ENCODE measurements at regions not wholly inside any gene's neighbourhood (a gene's known extent, or its start where the extent isn't known, plus 50 kb on each side); places are given as distances from the start of the nearest gene placed in this dataset.

GRCh38 chr13:97109841-97110492, 112.2 kb upstream of the MBNL2 start (continued):
- TF ChIP-seq ZBTB40 (IDR thresholded peaks at IDR 0.05): no peak
- 0 out of 2 replicates have a peak, but pooled peaks have one; percentile 40 for TF ChIP-seq ZBTB40 (CRISPR knock-in tag; IDR thresholded peaks at IDR 0.05)
- no peak for TF ChIP-seq SOX6 (IDR thresholded peaks at IDR 0.05)
- peak; percentile 78 for TF ChIP-seq SOX6 (CRISPR knock-in tag; IDR thresholded peaks at IDR 0.05)
- no peak for TF ChIP-seq PHF8 (CRISPR knock-in tag; IDR thresholded peaks at IDR 0.05)
- peak; percentile 70 for TF ChIP-seq ZNF883 (CRISPR knock-in tag; IDR thresholded peaks at IDR 0.05; ENCODE audit: not compliant biosample characterization)
- peak; percentile 66; the same call in 1 of the 2 replicates for TF ChIP-seq KAT7 (CRISPR knock-in tag; IDR thresholded peaks at IDR 0.05; ENCODE audit: borderline replicate concordance)
- no peak for TF ChIP-seq ZNF234 (CRISPR knock-in tag; conservative IDR thresholded peaks at IDR 0.05)
- peak; percentile 67; the same call in 1 of the 2 replicates for TF ChIP-seq ZNF761 (CRISPR knock-in tag; conservative IDR thresholded peaks at IDR 0.05)
- no peak for TF ChIP-seq ZNF382 (CRISPR knock-in tag; IDR thresholded peaks at IDR 0.05; ENCODE audit: borderline replicate concordance)
- peak; percentile 92 for TF ChIP-seq ZNF501 (CRISPR knock-in tag; IDR thresholded peaks at IDR 0.05)
- TF ChIP-seq, protein P1, sequence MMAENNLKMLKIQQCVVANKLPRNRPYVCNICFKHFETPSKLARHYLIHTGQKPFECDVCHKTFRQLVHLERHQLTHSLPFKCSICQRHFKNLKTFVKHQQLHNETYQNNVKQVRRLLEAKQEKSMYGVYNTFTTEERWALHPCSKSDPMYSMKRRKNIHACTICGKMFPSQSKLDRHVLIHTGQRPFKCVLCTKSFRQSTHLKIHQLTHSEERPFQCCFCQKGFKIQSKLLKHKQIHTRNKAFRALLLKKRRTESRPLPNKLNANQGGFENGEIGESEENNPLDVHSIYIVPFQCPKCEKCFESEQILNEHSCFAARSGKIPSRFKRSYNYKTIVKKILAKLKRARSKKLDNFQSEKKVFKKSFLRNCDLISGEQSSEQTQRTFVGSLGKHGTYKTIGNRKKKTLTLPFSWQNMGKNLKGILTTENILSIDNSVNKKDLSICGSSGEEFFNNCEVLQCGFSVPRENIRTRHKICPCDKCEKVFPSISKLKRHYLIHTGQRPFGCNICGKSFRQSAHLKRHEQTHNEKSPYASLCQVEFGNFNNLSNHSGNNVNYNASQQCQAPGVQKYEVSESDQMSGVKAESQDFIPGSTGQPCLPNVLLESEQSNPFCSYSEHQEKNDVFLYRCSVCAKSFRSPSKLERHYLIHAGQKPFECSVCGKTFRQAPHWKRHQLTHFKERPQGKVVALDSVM (CRISPR knock-in tag; IDR thresholded peaks at IDR 0.05): no peak
- TF ChIP-seq NKX3-1 (CRISPR knock-in tag; IDR thresholded peaks at IDR 0.05): peak; percentile 62; the same call in 1 of the 2 replicates
- TF ChIP-seq SUZ12 (IDR thresholded peaks at IDR 0.05; ENCODE audit: low read depth, low read length): no peak
- TF ChIP-seq ZSCAN20 (CRISPR knock-in tag; IDR thresholded peaks at IDR 0.05; ENCODE audit: borderline replicate concordance): peak; percentile 78; the same call in 1 of the 2 replicates
- peak; percentile 63; the same call in 1 of the 2 replicates for TF ChIP-seq KMT2A (CRISPR knock-in tag; IDR thresholded peaks at IDR 0.05)
- TF ChIP-seq HINFP (CRISPR knock-in tag; IDR thresholded peaks at IDR 0.05; ENCODE audit: low read depth): peak; percentile 36; the same call in 1 of the 2 replicates
- peak; percentile 75 for TF ChIP-seq POGZ (CRISPR knock-in tag; IDR thresholded peaks at IDR 0.05)
